ENCODE measurements at regions not wholly inside any gene's neighbourhood (a gene's known extent, or its start where the extent isn't known, plus 50 kb on each side); places are given as distances from the start of the nearest gene placed in this dataset.

DNA sequence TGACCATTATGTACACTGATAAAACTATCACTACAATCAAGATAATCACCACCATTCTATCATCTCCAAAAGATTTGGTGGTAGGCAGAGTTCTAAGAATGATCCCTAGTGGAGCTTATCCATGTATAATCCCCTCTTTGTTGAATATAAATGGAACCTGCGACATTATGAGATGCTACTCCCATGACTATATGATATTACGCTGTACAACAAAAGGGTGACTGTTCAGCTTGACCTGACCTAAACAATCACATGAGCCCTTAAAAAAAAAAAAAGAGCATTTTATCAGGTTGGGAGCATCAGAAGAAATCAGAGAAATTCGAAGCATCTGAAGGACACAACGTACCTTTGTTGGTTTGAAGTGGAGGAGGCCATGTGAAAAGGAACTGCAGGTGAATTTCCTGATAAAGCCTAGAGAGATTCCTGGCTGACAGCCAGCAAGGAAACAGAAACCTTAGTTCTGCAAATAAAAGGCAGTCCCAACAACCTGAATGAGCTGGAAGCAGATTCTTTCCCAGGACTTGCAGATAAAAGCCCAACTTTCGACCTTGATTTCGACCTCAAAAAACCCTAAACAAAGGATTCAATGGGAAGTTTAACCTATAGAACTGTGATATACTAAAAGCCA is 270.7 kb downstream of the ADRA2A start:
- no peak for DNase-seq (ENCODE audit: low read depth)

DNA sequence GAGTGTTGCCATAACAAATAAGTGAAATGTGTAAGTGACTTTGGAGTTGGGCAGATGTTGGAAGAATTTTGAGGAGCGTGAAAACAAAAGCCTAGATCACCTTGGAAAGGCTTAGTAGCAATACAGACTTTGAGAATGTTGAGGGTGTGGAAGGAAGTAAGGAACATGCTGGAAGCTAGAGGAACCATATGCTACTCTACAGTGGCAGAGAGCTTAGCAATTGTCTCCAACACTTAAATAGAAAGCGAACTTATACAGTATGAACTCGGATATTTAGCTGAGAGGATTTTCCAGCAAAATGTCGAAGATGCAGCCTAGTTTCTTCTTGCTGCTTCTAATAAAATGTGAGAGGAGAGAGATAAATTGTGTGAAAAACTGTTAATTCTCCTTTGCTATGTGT is 271.2 kb downstream of the ADRA2A start:
- no peak for DNase-seq (ENCODE audit: low read depth)

DNA sequence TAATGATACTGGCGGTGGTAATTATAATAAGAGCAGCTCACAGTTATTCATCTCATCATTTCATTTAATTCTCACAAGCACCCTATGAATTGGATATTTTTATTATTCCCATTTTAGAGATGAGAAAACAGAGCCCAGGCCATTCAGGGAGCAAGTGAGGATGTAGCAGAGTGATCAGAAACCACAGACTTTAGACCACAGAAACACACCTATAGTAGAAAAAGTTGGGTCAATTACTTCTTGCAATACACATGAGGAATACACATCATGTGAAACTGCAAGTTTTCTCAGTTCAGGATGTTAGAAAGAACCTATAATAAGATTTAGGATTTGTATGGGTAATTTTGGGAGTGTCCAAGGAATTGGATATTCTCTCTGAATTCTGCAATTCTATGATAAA is 278.0 kb downstream of the ADRA2A start:
- no peak for DNase-seq (ENCODE audit: low read depth)

DNA sequence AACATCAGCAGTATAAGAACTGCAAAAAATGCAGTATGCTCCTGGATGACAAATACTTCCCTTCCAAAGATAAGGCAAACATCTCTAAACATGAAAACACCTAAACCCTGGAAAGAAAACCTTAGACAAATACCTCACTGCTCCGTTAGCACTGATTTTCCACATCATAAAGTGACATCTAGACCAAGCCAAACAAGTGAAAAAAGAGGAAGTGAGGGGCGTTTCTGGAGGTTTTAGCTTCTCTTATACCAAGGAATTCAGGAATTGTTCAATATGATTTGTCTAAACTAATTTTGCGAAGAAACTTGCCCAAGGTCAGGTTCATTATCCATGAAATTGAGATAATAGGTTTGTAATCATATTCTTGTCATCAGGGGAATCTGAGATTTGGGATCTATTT is 279.7 kb downstream of the ADRA2A start:
- no peak for DNase-seq (ENCODE audit: low read depth)

DNA sequence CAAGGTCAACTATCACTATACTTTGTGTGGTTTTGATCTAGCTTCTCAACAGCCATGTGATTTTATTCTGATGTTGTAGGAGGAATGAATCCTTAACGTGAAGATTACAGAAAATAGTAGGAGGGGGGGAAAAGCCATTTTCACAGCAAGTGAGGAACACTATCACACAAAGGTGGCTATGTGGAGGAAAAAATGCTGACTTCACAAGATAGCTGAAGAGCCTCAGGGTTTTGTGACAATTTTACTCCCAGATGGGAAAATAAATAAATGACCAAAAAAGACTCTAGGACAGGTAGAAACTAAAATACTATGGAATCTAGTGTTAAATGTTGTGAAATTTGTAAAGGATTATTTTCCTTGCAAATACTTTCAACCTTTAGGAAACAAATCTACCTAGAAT is 281.0 kb downstream of the ADRA2A start:
- DNase-seq (ENCODE audit: low read depth): no peak

DNA sequence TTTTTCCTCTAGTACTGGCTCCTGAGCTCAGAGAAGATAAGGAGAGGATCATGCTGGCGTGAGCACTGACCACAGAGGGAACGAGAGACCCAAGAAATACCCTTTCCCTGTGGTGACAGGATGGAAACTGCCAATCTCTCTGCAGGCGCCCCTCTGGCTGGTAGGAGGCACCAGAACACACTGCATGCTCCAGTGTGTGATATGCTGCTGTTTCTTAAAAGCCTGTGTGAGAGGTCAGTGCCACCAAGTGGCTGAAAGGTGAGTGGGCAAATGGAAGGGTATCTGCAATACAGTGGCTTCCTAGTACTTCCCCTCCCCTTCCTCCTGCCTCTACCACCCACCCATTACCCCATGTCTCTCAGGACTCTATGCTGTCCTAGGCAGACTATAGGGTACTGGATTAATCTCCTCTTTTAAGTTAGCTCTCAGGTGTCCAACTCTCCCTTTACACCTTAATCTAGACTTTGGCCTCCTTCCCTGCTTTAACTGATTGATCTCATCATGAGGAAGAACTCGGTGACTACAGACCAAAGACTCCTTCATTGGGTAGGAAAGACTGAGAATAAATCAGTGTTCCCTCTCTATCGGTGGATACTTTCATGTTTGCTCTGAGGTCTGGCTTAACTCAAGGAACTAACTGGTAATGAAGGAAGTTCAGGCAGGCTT is 283.6 kb downstream of the ADRA2A start:
- no peak for DNase-seq (ENCODE audit: low read depth)

DNA sequence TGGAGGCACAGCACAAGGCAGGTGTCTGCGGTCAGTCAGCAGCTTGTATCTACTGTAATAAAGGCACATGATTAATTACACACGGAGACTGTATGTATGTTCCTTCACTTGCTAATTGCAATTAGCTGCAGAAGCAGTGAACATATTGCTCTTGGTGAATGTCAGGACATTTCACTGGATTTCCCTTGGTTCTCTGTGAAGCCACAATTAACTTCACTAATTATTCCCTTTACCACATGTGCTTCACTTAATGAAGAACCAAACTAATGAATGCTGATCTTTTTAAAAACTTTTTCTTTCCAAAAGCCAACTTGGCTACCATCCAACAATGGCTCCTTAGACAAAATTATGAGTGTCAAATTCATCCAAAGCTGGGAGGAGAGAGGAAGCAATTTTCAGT is 290.7 kb downstream of the ADRA2A start:
- DNase-seq (ENCODE audit: low read depth): no peak

DNA sequence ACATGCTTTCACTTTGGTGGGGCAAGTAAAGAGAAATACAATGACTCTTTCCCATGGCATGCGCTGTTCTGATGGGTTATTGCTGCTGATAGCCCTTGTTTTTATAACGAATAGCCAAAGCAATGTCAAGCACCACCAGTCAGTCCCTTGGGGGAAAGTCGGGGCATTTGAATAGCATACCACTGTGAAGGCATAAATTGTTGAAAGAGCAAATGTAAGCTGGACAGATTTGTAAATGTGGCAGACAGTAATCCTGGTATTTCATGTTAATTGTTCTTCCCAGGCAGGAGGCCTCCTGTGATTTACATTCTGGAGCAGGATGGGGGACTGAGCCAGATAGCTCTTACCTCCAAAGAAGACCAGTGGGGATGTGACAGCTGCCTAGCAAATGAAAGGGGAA is 293.3 kb downstream of the ADRA2A start:
- DNase-seq (ENCODE audit: low read depth): no peak

DNA sequence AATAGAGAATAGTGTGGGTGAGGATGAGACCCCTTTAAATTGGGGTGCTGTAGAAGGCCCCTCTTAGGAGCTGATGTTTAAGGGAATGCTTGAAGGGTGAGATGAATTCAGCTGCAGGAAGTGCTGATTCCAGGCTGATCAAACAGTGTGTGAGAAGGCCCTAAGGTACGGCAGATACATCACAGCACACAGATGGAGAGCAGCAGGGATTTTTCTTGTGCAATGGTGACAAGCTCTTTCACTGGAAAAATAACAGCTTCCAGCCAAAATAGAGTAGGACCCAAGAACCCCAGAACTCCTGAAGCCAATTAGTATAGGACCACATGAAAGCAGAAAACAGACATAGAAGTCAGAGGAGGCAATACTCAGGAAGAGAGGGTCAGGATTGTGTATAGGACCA is 296.9 kb downstream of the ADRA2A start:
- no peak for DNase-seq (ENCODE audit: low read depth)

DNA sequence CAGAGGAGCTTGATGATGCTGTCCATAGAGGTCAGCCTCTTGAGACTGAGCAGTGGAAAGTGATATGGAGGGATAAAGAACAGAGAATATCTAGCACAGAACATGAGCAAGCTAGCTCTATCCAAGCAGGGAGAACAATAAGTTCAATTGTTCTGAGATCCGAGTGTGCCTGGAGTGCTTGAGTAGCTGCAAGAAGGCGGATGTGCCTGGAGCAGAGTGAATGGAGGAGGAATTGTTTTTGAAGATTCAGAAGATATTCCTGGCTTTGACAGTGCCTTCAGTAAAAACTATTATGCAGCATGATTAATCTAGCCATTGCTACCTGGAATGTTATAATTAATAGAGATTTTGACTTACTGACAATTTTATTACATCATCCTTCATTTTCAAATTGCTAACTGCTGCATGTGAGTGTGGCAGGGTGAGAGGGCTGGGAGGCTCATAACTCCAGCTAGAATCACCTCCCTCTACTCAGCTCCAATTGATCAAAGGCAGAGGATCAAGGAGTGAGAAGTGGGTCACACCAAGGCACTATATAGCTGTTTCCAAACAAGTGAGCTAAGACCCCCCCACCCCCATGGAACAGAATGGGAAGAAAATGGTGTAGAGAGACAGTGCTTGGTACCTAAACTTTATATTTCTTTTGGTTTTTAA is 302.8 kb downstream of the ADRA2A start:
- no peak for DNase-seq (ENCODE audit: low read depth)

DNA sequence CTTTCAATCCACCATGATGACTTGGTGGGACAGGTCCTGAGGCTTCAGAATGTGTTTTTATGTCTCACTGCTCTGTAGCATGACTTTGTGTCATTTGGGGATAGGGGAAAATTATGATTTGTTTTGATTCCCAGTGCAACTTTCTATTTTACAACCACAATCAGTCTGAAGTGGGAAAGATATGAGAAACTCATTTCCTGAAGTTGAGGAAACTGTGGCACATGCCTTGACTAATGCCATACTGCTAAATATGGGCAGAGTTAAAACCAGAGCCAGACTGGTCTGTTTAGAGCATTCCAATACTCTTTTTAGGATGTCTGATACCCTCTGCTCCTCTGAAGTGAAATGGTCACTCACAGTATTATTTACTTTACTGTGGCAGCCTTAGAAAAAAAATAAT is 307.7 kb downstream of the ADRA2A start:
- DNase-seq (ENCODE audit: low read depth): no peak

DNA sequence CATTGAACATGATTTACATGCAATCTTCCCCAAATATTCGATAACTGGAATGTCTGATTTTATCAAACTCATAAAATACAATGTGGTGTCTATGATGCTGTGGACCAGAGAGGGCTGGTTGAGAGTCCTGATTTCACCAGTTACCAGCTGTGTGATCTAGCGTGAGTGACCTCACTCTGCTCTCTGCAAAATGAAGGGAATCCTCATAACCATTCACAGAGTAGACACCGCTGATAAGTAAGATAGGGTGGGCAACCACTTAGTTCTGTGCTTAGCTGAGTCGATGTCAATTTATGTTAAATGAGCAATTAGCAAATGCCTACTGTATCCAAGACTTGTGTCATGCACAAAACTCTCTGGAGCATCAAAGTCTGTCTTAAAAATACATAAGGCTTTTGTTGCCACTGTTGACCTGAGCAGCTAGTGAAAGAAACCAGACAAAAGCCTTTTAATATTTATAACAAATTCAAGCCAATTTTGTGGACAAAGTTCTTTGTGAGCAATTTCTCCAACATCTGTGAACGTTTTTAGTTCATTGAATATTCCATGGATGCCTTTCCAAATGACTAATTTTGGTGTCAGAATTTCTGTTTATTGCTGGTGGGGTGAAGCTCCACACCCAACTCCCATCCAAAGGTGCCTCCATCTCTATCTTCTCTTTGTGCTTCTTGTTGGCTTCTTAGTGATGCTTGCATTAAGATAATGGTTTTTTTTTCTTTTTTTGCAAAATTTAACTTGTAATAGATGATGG is 314.2 kb downstream of the ADRA2A start:
- DNase-seq (ENCODE audit: low read depth): no peak

DNA sequence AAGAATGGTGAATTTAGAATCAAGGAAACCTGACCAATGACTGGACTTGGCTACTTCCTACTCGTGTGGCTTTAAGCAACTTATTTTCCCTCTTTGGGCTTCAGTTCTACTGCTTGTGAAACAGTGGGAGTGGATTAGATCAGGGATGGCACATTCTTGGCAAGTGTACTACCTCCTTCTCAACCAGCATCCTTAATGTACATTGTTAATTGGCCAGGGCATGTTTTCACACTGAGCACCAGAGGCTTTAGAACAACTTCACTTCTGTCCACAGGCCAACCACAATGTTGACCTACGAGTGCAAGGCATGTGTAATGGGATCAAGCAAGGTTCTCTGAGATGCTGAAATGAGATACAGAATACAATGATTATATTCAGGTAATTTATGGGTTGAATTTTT is 315.3 kb downstream of the ADRA2A start:
- no peak for DNase-seq (ENCODE audit: low read depth)

DNA sequence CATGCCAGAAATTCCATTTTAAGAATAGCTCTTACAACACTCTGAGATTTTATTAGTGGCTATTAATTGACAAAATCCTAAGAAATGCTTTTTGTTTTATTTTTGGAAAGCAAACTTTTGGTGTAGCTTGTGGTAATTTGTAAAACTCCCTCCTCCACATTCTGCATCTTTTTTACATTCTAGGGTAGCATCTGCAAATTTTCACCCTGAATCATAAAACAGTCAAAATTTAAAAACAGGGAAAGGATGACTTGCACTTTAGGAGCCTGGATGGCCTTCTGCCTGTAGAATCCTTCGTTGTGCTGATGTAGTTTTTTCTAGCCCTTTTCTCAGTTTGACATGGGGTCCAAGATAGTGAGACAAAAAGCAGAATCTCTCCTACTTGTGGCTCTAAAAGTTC is 316.1 kb downstream of the ADRA2A start:
- DNase-seq (ENCODE audit: low read depth): no peak

DNA sequence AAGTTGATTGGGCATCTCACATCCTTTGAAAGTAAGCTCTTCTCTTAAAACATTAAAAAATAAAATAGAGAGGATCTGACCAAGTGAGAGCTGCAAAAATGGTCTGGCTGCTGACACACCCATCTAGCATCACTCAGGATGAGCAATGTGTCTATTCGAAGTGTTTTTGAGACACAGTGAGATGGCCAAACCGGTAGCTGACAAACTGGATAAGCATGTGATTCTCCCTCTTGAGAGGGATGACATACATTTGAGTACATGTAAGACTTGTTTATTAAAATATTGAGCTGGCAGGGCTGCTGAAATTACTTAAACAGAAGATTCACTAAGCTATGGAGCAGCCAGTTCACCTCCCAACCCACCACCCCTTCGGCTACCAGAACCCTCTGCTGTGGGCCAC is 333.9 kb downstream of the ADRA2A start:
- DNase-seq (ENCODE audit: low read depth): no peak

DNA sequence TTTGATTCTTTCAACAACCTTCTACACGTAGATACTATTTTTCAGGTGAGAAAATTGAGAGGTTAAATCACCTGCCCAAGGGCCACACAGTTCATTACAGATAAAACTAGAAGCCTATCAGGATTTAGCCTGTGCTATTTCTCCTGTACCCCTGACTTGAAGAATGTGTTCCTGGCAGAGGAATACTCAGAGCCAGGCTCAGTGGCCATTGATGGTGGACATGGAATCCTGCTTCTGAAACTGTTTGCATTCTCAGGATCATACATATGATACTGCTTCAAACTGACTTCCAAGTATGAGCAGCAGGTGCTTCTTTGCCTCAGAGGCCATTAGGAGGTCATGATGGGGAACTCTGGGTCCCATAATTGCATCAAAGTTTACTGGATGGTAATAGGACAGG is 348.6 kb downstream of the ADRA2A start:
- DNase-seq (ENCODE audit: low read depth): no peak

DNA sequence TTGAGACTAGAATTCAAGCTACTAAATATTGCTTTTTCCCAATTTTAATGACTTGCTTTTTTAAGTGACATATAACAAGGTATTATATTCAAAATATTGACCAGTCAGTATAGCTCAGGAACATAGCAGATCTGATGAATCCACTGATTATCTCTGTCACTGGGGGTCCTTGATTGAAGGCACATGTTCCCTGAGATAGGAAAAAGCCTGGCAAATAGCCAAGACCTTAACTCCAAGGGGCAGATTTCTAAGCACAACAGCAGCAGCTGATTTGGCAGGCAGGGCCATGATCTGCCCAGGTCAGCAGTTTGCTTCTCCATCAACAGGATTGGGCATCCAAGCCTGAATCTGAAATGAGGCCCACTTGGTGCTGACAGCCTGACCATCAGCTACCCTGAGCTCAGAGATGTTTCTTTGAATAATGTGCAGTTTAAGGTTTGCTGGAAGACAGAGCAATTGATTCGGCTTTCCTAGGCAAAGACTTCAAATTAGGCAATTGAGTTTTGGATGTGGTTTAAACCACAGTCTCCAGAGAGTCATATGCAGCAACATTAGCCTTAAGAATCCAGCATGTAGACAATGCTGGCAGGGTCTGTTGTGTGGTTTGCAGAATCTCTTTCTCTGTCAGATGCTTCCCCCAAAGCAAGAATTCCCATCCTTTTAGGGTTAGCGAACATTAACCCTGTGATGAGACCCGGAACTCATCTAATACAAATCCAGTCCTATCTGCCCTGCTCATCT is 352.6 kb downstream of the ADRA2A start:
- no peak for DNase-seq (ENCODE audit: low read depth)

DNA sequence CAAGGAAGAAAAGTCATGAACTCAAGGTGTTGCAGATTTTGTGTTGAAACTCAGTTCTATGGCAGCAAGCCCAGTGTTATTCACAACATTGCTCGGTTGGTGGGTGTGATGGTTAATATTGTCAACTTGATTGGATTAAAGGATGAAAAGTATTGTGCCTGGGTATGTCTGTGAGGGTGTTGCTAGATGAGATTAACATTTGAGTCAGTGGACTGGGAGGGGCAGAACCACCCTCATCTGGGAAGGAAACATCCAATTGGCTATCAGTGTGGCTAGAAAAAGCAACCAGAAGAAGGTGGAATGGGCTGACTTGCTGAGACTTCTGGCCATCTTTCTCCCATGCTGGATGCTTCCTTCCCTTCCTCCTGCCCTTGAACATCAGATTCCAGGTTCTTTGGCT is 353.2 kb downstream of the ADRA2A start:
- no peak for DNase-seq (ENCODE audit: low read depth)

DNA sequence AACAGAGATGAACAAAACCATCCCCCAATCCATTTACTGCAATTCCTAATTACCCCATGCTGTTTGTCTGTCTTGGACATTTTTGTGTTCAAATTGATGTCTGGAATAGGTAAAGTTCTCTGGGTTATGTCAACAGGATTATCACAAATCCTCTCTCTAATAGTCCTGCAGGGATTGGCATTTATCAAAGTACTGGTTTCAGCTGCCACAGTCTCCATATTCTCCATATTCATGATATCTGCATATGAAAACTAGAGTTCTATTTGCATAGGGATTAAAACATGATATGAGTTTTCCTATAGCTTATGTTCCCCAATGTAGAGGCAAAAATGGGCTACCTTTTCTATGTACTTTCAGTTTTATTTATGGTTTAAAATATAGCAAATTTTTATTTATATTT is 355.8 kb downstream of the ADRA2A start:
- DNase-seq (ENCODE audit: low read depth): no peak

DNA sequence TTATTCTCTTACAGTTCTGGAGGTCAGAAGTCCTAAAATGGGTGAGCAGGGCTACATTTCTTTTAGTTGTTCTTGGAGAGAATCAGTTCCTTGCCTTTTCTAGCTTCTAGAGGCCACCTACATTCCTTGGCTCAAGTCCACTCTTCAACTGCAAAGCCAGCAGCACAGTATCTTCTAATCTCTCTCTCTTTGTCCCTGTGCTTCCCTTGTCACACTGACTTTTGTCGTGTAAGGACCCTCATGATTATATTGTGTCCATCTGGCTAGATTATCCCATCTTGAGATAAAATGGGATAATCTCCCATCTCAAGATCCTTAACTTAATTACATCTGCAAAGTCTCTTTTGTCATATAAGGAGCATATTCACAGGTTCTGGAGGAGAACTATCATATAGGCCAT is 359.0 kb downstream of the ADRA2A start:
- DNase-seq (ENCODE audit: low read depth): no peak

DNA sequence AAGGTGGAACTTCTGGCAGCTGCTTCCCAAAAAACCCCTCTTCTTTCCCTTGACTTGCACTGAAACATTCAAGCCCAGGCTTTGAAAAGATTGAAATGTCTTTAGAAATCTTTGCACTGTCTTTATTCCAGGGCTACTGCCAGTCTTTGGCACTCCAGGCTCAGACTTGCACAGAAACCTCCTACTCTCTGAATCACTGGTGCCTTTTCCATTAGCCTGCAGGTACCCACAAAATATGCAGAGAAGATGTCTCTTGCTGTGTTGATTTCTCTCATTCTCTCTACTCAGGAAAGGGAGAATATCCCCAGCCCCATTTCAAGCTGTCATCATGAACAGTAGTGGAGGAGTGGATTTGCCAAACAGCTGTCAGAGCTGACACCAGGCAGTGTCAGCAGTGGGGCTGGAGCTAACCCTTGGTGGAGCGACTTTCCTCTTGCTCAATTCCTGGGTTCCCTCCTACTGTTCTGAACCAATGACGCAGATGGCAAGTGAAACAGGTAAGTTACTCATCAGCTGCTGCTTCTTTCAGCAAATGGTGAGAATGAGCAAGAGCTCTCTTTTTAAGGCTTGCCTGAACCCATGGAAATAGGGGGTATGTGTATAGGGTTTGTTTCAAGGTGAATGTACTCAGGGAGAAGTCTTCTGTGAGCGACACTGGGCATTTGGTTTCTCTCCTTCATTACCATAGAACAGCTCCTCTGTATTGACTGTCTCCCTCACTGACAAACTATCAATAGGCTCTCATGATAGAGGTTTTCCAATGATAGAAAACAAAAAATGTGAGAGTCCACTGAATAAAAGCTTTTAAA is 362.4 kb downstream of the ADRA2A start:
- DNase-seq (ENCODE audit: low read depth): no peak

DNA sequence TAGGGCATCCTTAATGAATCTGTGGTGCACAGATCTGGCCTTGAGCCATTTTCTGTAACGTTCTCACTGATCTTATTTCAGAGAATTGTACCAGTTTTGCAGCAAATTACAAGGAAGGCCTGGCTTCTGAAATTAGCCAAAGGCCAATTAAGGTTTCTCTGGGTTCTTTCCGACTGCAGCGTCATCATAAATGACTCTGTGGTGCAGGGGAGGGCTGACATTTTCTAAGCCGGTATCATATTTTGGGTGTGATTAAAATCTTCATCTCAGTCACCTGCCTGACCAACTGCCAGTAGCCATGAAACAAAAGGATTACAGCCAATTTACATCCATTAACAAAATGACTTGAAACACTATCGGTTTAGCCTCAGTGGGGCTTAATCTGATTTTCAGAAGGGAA is 363.7 kb downstream of the ADRA2A start:
- no peak for DNase-seq (ENCODE audit: low read depth)
